Activated CD4-positive, alpha-beta T cell treated with anti-CD3 and anti-CD28 coated beads, Interleukin-2, amount 10 ng/mL, durations not matched to agents 24 days and 14 days (primary cell): ENCODE measurements at regions not wholly inside any gene's neighbourhood (a gene's known extent, or its start where the extent isn't known, plus 50 kb on each side); places are given as distances from the start of the nearest gene placed in this dataset.

Source experiments
- DNase-seq: peaks from one replicate; pipeline ENCODE4 v3.0.0; 2022
- H3K27ac Mint-ChIP-seq: one replicate; pipeline ENCODE4 v1.8.0; 2022; ENCODE audit warnings: mild to moderate bottlenecking, mixed read lengths
- H3K27me3 Mint-ChIP-seq: one replicate; pipeline ENCODE4 v1.8.0; 2022; ENCODE audit warnings: mixed read lengths
- H3K36me3 Mint-ChIP-seq: one replicate; pipeline ENCODE4 v1.8.0; 2022; ENCODE audit warnings: low read depth, mild to moderate bottlenecking, mixed read lengths
- H3K4me1 Mint-ChIP-seq: one replicate; pipeline ENCODE4 v1.8.0; 2021; ENCODE audit warnings: mixed read lengths
- H3K4me3 Mint-ChIP-seq: one replicate; pipeline ENCODE4 v1.8.0; 2022; ENCODE audit warnings: mild to moderate bottlenecking, moderate library complexity, mixed read lengths
- H3K9me3 Mint-ChIP-seq: one replicate; pipeline ENCODE4 v1.8.0; 2021; ENCODE audit warnings: mixed read lengths
- intact Hi-C: fragments of 100-400 bp; cut with micrococcal nuclease; formaldehyde crosslinking; loops from one replicate; pipeline ENCODE4 v1.15.1; 2023

DNA sequence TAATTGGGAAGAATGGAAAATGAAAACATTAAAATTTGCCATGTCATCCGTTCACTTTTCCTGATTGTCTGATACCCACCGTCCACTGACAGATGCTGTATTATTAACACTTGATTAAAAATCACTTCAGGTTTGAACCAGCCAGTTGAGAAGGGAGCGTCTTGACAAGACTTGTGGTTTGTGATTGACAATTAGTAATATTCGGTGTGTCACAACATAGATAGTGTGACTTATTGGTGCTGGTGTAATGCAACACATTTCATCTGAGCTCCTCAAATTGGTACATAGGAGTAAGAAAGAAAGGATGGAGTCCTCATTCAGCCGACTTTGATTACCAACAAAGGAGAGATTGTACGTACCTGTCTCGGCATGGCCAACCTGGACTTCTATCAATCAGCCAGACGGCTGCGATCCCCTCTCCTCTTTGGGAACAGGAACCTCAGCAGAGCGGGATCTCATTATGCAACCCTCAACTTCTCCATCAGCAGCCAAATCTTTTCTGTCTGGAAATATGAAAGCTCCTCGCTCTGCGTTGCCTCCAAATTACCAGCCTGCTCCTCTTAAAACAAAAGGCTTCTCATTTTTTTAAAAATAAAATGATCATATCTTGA lies 211.7 kb upstream of the MVB12B start:
- Mint-ChIP-seq H3K4me1 (no peaks in the 10 kb centered on the region), H3K9me3 (no peaks in the 10 kb centered on the region), H3K27me3 (no peaks in the 10 kb centered on the region), H3K4me3 (no peak overlapping the region), H3K36me3 (no peaks in the 10 kb centered on the region), H3K27ac (no peak overlapping the region)
- intact Hi-C loops = no loop called here
- no peak for DNase-seq

- Mint-ChIP-seq H3K27ac (no peak overlapping the region), H3K4me1 (no peaks in the 10 kb centered on the region), H3K36me3 (no peaks in the 10 kb centered on the region), H3K27me3 (no peaks in the 10 kb centered on the region), H3K4me3 (no peak overlapping the region), H3K9me3 (no peaks in the 10 kb centered on the region)
- DNase-seq = no peak
- intact Hi-C loops = no loop called here
Measured at GRCh38 chr9:126116351-126117157, 210.1 kb upstream of the MVB12B start.

GRCh38 chr9:126117158-126117425 lies 209.5 kb upstream of the MVB12B start:
- intact Hi-C loops = no loop called here
- Mint-ChIP-seq H3K27ac (no peak overlapping the region), H3K36me3 (no peaks in the 10 kb centered on the region), H3K4me3 (no peak overlapping the region), H3K9me3 (no peaks in the 10 kb centered on the region), H3K27me3 (no peaks in the 10 kb centered on the region), H3K4me1 (no peaks in the 10 kb centered on the region)
- DNase-seq = no peak

GRCh38 chr9:126117631-126118030 lies 209.0 kb upstream of the MVB12B start:
- Mint-ChIP-seq H3K4me3 (no peak overlapping the region), H3K9me3 (no peaks in the 10 kb centered on the region), H3K27ac (no peak overlapping the region), H3K27me3 (no peaks in the 10 kb centered on the region), H3K4me1 (no peaks in the 10 kb centered on the region), H3K36me3 (no peaks in the 10 kb centered on the region)
- intact Hi-C loops = no loop called here
- DNase-seq = no peak

DNA sequence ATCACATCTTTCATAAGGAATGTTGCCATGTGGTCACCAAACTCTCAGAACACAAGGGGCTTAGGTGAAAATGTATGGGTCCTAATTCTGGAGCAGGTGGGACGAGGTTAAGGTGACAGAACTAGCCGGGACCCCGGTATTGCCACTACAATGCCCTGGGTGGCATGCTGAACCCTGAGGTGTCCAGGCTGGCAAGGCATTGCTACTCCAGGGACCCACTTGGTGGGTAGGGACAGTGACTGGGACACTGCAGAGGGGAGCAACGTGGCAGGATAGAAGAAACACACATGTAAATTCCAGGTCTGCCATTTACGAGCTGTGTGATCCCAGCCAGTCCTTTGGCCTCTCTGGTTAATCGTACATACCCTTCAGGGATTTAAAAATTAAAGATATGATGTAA lies 206.9 kb upstream of the MVB12B start:
- DNase-seq = no peak
- no peaks in the 10 kb centered on the region for H3K27me3 Mint-ChIP-seq
- no peak overlapping the region for H3K27ac Mint-ChIP-seq
- no peak overlapping the region for H3K4me3 Mint-ChIP-seq
- H3K4me1 Mint-ChIP-seq = no peaks in the 10 kb centered on the region
- H3K9me3 Mint-ChIP-seq = no peaks in the 10 kb centered on the region
- no peaks in the 10 kb centered on the region for H3K36me3 Mint-ChIP-seq
- intact Hi-C loops = no loop called here

- no peak for DNase-seq
- H3K27me3 Mint-ChIP-seq = no peaks in the 10 kb centered on the region
- H3K9me3 Mint-ChIP-seq = no peaks in the 10 kb centered on the region
- no peak overlapping the region for H3K27ac Mint-ChIP-seq
- no peaks in the 10 kb centered on the region for H3K36me3 Mint-ChIP-seq
- no peaks in the 10 kb centered on the region for H3K4me1 Mint-ChIP-seq
- intact Hi-C loops = no loop called here
- no peak overlapping the region for H3K4me3 Mint-ChIP-seq
Measured at GRCh38 chr9:126122901-126123616, 203.6 kb upstream of the MVB12B start.

DNA sequence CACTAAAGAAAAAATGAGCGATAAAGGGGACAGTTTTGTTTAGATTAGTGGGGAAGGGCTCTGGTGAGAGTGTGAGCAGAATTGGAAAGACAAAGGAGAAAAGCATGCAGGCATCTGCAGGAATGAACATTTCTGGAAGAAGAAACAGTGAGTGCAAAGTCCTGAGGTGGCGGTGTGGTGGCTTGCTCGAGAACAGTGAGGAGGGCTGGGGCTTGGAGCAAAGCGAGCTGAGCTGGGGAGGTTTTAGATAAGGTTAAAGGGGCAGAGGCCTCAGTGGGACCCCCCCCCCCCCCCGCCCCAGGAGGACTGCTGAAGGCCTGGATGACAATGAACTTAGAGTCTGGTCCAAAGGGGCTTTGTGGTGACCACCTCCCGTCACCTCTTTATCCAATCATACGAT lies 202.7 kb upstream of the MVB12B start:
- intact Hi-C loops = no loop called here
- H3K27me3 Mint-ChIP-seq = no peaks in the 10 kb centered on the region
- H3K9me3 Mint-ChIP-seq = no peaks in the 10 kb centered on the region
- no peaks in the 10 kb centered on the region for H3K4me1 Mint-ChIP-seq
- no peak overlapping the region for H3K27ac Mint-ChIP-seq
- no peak overlapping the region for H3K4me3 Mint-ChIP-seq
- DNase-seq = no peak
- no peaks in the 10 kb centered on the region for H3K36me3 Mint-ChIP-seq

DNA sequence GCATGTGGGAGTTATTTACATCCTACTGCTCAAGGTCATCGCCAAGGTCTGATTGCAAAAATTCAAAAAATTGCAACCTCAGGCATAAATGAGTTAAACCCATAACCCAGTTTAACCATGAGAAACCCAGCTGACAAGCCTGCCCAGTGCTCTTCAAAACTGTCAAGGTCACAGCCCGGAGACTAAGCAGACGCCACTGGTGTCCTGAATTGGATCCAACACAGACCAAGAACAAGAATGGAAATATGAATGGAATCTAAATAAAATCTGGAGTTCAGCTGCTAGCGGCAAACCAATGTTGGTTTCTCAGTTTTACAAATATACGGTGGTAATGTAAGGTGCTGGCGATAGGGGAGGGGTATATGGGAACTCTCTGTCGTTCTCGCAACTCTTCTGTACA lies 201.5 kb upstream of the MVB12B start:
- H3K36me3 Mint-ChIP-seq = no peaks in the 10 kb centered on the region
- no peaks in the 10 kb centered on the region for H3K27me3 Mint-ChIP-seq
- H3K4me3 Mint-ChIP-seq = no peak overlapping the region
- intact Hi-C loops = no loop called here
- no peak overlapping the region for H3K27ac Mint-ChIP-seq
- H3K9me3 Mint-ChIP-seq = no peaks in the 10 kb centered on the region
- no peaks in the 10 kb centered on the region for H3K4me1 Mint-ChIP-seq
- no peak for DNase-seq

DNA sequence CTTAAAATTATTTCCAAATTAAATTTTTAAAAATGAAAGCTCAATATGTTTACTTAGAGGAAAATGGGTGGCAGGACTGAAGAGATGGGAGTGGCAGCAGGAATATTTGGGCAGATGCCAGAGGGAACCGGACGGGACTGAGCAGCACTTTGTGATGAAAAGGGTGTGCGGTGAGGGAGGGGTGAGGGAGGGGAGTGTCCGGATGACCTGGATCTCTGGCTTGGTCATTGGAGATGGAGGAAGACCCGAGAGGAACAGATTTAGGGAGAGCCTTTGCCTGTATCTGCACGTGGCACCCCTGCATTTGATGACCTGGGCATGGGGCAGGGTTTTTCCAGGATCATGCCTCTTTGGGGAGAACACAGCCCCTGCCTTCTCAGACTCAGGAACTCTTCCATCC lies 201.1 kb upstream of the MVB12B start:
- H3K27ac Mint-ChIP-seq = no peak overlapping the region
- H3K36me3 Mint-ChIP-seq = no peaks in the 10 kb centered on the region

GRCh38 chr9:126125992-126126409 lies 200.6 kb upstream of the MVB12B start:
- H3K27me3 Mint-ChIP-seq = no peaks in the 10 kb centered on the region
- intact Hi-C loops = no loop called here
- H3K4me3 Mint-ChIP-seq = no peak overlapping the region
- H3K27ac Mint-ChIP-seq = no peak overlapping the region
- DNase-seq = no peak
- no peaks in the 10 kb centered on the region for H3K4me1 Mint-ChIP-seq
- H3K9me3 Mint-ChIP-seq = no peaks in the 10 kb centered on the region
- H3K36me3 Mint-ChIP-seq = no peaks in the 10 kb centered on the region

More for the DNA sequence above, 201.1 kb upstream of the MVB12B start:
- H3K9me3 Mint-ChIP-seq = no peaks in the 10 kb centered on the region
- no peaks in the 10 kb centered on the region for H3K4me1 Mint-ChIP-seq
- DNase-seq = no peak
- intact Hi-C loops = no loop called here
- H3K4me3 Mint-ChIP-seq = no peak overlapping the region
- no peaks in the 10 kb centered on the region for H3K27me3 Mint-ChIP-seq

DNA sequence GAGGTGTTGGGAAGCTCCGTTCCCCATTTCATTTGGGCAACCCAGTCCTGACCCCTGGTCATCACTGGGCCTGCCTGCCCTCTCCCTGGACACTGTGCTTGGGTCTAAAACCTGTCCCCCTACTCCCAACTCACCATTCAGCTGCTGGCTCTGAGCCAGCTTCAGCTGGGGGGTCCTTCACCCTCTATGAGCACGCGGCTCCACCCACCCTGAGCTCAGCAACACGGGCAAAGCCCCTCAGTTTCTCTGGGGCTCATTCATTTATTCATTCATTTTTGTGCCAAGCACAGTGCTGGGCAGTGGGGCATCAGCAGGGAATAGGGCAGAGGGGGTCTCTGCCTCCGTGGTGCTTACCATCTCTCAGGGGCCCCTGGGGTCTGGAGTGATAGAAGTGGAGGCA lies 199.8 kb upstream of the MVB12B start:
- Mint-ChIP-seq H3K4me3 (no peak overlapping the region), H3K27ac (no peak overlapping the region), H3K36me3 (no peaks in the 10 kb centered on the region), H3K4me1 (no peaks in the 10 kb centered on the region), H3K9me3 (no peaks in the 10 kb centered on the region), H3K27me3 (no peaks in the 10 kb centered on the region)
- intact Hi-C loops = no loop called here
- DNase-seq = no peak

DNA sequence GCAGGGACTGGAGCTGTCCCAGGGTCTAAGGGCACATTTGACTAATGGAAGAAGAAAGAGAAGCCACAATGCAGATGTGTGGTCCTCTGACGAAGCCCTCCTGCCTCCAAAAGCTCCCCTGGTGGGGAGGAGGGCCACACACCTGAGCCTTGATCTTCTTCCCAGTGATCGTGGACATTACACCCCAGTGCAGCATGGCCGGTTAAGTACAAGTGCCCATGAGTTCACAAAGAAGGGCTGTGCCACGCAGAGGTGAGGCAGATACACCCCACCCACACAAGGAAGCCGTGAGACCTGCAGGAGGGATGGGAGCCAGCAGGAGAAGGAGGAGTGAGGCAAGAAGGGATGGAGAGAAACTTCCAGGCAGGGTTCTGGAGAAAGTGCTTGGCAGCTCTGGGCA lies 199.0 kb upstream of the MVB12B start:
- no peak overlapping the region for H3K27ac Mint-ChIP-seq
- DNase-seq = no peak
- H3K27me3 Mint-ChIP-seq = peaks cover 2% of the 10 kb centered on the region
- intact Hi-C loops = no loop called here
- H3K4me3 Mint-ChIP-seq = no peak overlapping the region
- H3K36me3 Mint-ChIP-seq = no peaks in the 10 kb centered on the region
- no peaks in the 10 kb centered on the region for H3K4me1 Mint-ChIP-seq
- H3K9me3 Mint-ChIP-seq = no peaks in the 10 kb centered on the region

GRCh38 chr9:126128494-126129142 lies 198.0 kb upstream of the MVB12B start:
- H3K27me3 Mint-ChIP-seq = peaks cover 7% of the 10 kb centered on the region
- H3K9me3 Mint-ChIP-seq = no peaks in the 10 kb centered on the region
- H3K4me3 Mint-ChIP-seq = no peak overlapping the region
- no peaks in the 10 kb centered on the region for H3K36me3 Mint-ChIP-seq
- H3K27ac Mint-ChIP-seq = no peak overlapping the region
- no peak for DNase-seq
- intact Hi-C loops = no loop called here
- H3K4me1 Mint-ChIP-seq = no peaks in the 10 kb centered on the region
